Testis (tissue), 2 donors: ENCODE measurements at regions not wholly inside any gene's neighbourhood (a gene's known extent, or its start where the extent isn't known, plus 50 kb on each side); places are given as distances from the start of the nearest gene placed in this dataset.

Experiments
- CTCF ChIP-seq, 3 experiments: fragments of 450-650 bp in 2 of 3; fragments of 200-600 bp in 1 of 3; sonication (generic) in 1 of 3; IDR thresholded peaks; one replicate each; pipeline ENCODE4 v1.5.1; 2016 to 2019; ENCODE audit warnings: antibody characterized with exemption in 3 of 3, mild to moderate bottlenecking in 2 of 3, moderate library complexity in 1 of 3
- POLR2A ChIP-seq: fragments of 450-650 bp; IDR thresholded peaks from one replicate; pipeline ENCODE4 v1.6.1; 2017; ENCODE audit warnings: antibody characterized with exemption, mild to moderate bottlenecking, moderate library complexity

GRCh38 chr1:228900099-228900885 is 165.0 kb downstream of the RHOU start:
- no peak for TF ChIP-seq CTCF (IDR thresholded peaks at IDR 0.05)
- no peak for TF ChIP-seq POLR2A
